ENCODE measurements at regions not wholly inside any gene's neighbourhood (a gene's known extent, or its start where the extent isn't known, plus 50 kb on each side); places are given as distances from the start of the nearest gene placed in this dataset.

DNA sequence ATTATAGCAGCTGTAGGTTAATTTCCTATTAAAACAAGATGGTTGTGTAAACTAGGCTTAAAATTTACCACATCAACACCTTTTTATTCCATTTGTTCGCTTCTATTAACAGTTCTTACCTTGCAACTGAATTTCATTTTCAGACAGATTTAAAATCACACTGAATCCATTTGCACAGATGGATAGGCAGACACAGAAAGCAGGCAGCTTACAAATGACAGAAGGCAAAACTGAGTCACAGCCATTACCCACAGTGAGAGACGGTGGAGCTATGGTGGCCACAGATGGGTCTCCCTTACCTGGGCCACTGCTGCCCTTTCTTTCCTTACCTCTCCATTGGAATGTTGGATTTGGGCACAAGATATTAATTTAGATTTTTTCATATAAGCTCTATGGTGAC lies 1567.8 kb upstream of the SLC10A2 start:
- Histone ChIP-seq H3K79me1 (ENCODE audit: low read depth in 1 of 2, low read length in 2 of 2) (no peaks in the 10 kb centered on the region), H2AK9ac (replicated peaks; ENCODE audit: low read depth, low read length, poor library complexity) (no peak overlapping the region), H3K27me3 (ENCODE audit: control insufficient read depth, insufficient read depth, low read length) (no peaks in the 10 kb centered on the region), H3K4me1 (ENCODE audit: control insufficient read depth, insufficient read depth, low read length) (no peaks in the 10 kb centered on the region), H3K4me2 (ENCODE audit: low read depth, low read length) (no peak overlapping the region), H3K14ac (replicated peaks; ENCODE audit: low read depth, low read length) (no peak overlapping the region), H3K56ac (ENCODE audit: extremely low read depth, insufficient read depth, low read length) (no peak overlapping the region), H2BK20ac (ENCODE audit: low read depth, low read length) (no peak overlapping the region), H4K91ac (ENCODE audit: insufficient read depth, low read depth, low read length) (no peak overlapping the region), H3K36me3 (ENCODE audit: control insufficient read depth, insufficient read depth, low read length) (no peaks in the 10 kb centered on the region), H3K9ac (ENCODE audit: low read depth, low read length) (no peak overlapping the region), H3K9me3 (ENCODE audit: control insufficient read depth, insufficient read depth, low read length) (no peaks in the 10 kb centered on the region), H2BK15ac (ENCODE audit: low read depth, low read length) (no peak overlapping the region), H3K9me1 (ENCODE audit: insufficient read depth, low read length) (no peaks in the 10 kb centered on the region), H3K23ac (ENCODE audit: low read depth, low read length) (no peak overlapping the region), H2AFZ (replicated peaks; ENCODE audit: low read length, poor library complexity) (no peak overlapping the region), H2BK120ac (ENCODE audit: low read depth, low read length) (no peak overlapping the region), H3K4ac (ENCODE audit: low read depth, low read length) (no peak overlapping the region), H2BK5ac (ENCODE audit: low read depth, low read length, poor library complexity, severe bottlenecking) (no peak overlapping the region), H3K4me3 (ENCODE audit: insufficient read depth, low read depth, low read length) (no peak overlapping the region), H4K5ac (ENCODE audit: low read depth, low read length) (no peak overlapping the region), H2AK5ac (ENCODE audit: low read depth, low read length) (no peak overlapping the region), H3K18ac (ENCODE audit: low read depth, low read length) (no peak overlapping the region), H4K20me1 (ENCODE audit: insufficient read depth, low read length) (no peaks in the 10 kb centered on the region), H3K27ac (ENCODE audit: insufficient read depth, low read length) (no peak overlapping the region), H4K8ac (ENCODE audit: low read depth in 2 of 2, low read length in 2 of 2) (no peak overlapping the region)
- POLR2A ChIA-PET (ENCODE audit: unreplicated experiment): no interaction called here
- no peak for ATAC-seq (ENCODE audit: low read depth)
- in situ Hi-C loops (cut with MboI; ENCODE audit: low sequenced_read_pairs): no loop called here
- TF ChIP-seq BHLHE40 (IDR thresholded peaks at IDR 0.05; ENCODE audit: low read depth, low read length) (no peak), CEBPB (IDR thresholded peaks at IDR 0.05; ENCODE audit: low read depth, low read length) (no peak), SMC3 (IDR thresholded peaks at IDR 0.05; ENCODE audit: low read depth, low read length) (no peak), FOS (IDR thresholded peaks at IDR 0.05; ENCODE audit: low read depth, low read length) (no peak)
- TF ChIP-seq, protein P1, sequence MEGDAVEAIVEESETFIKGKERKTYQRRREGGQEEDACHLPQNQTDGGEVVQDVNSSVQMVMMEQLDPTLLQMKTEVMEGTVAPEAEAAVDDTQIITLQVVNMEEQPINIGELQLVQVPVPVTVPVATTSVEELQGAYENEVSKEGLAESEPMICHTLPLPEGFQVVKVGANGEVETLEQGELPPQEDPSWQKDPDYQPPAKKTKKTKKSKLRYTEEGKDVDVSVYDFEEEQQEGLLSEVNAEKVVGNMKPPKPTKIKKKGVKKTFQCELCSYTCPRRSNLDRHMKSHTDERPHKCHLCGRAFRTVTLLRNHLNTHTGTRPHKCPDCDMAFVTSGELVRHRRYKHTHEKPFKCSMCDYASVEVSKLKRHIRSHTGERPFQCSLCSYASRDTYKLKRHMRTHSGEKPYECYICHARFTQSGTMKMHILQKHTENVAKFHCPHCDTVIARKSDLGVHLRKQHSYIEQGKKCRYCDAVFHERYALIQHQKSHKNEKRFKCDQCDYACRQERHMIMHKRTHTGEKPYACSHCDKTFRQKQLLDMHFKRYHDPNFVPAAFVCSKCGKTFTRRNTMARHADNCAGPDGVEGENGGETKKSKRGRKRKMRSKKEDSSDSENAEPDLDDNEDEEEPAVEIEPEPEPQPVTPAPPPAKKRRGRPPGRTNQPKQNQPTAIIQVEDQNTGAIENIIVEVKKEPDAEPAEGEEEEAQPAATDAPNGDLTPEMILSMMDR (conservative IDR thresholded peaks at IDR 0.05; ENCODE audit: low read depth, low read length): no peak
- no peak for DNase-seq
- no CpG with 5 or more reads among the region's 2 CpGs for WGBS, 2 experiments (ENCODE audit: extremely low coverage in 2 of 2, insufficient read length in 1 of 2)
- intact Hi-C loops (cut with micrococcal nuclease): no loop called here
- CTCF ChIA-PET: no interaction called here
- BruUV-seq (replicated peaks): no TSS peak
- dilution Hi-C loops (cut with HindIII; ENCODE audit: low sequenced_read_pairs, unreplicated experiment): no loop called here

Measured in IMR-90 (cell line).